Vagina (tissue), 2 donors: ENCODE measurements at regions not wholly inside any gene's neighbourhood (a gene's known extent, or its start where the extent isn't known, plus 50 kb on each side); places are given as distances from the start of the nearest gene placed in this dataset.

ENCODE experiments used
- DNase-seq, 2 donors: peaks; one replicate each; pipeline ENCODE4 v3.0.0-alpha.2; 2017; ENCODE audit errors: extremely low spot score in 2 of 2
- H3K27ac ChIP-seq: fragments of 200-600 bp; sonication (generic); one replicate; pipeline ENCODE4 v1.5.1; 2019
- H3K27me3 ChIP-seq: fragments of 200-600 bp; sonication (generic); one replicate; pipeline ENCODE4 v1.5.1; 2019
- H3K36me3 ChIP-seq, 2 donors: fragments of 200-600 bp; sonication (generic); one replicate each; pipeline ENCODE4 v1.5.1; 2017 to 2019
- H3K4me1 ChIP-seq: fragments of 200-600 bp; sonication (generic); one replicate; pipeline ENCODE4 v1.5.1; 2019
- H3K4me3 ChIP-seq, 2 donors: fragments of 200-600 bp; sonication (generic); 1 replicate in 1 of 2; 2 replicates in 1 of 2; pipeline ENCODE4 v1.5.1; 2016 to 2019
- H3K9me3 ChIP-seq: fragments of 200-600 bp; sonication (generic); one replicate; pipeline ENCODE4 v1.5.1; 2019
- CTCF ChIP-seq, 3 experiments: fragments of 450-650 bp in 2 of 3; fragments of 200-600 bp in 1 of 3; sonication (generic) in 1 of 3; IDR thresholded peaks; one replicate each; pipeline ENCODE4 v1.5.1; 2017 to 2019; ENCODE audit warnings: antibody characterized with exemption in 3 of 3, mild to moderate bottlenecking in 2 of 3, moderate library complexity in 2 of 3
- POLR2A ChIP-seq, 2 donors: fragments of 450-650 bp; IDR thresholded peaks; one replicate each; pipeline ENCODE4 v1.6.1; 2017; ENCODE audit warnings: antibody characterized with exemption in 2 of 2, mild to moderate bottlenecking in 2 of 2, moderate library complexity in 2 of 2
- POLR2AphosphoS5 ChIP-seq, 2 donors: sonication (generic); formaldehyde crosslinking; IDR thresholded peaks; one replicate each; pipeline ENCODE4 v1.9.0; 2017; ENCODE audit warnings: antibody characterized with exemption in 2 of 2, mild to moderate bottlenecking in 2 of 2, low read depth in 1 of 2; ENCODE audit not compliant: insufficient read depth in 1 of 2
- intact Hi-C: fragments of 100-400 bp; cut with DNase I; formaldehyde crosslinking; loops from one replicate; pipeline ENCODE4 v1.15.1; 2023

DNA sequence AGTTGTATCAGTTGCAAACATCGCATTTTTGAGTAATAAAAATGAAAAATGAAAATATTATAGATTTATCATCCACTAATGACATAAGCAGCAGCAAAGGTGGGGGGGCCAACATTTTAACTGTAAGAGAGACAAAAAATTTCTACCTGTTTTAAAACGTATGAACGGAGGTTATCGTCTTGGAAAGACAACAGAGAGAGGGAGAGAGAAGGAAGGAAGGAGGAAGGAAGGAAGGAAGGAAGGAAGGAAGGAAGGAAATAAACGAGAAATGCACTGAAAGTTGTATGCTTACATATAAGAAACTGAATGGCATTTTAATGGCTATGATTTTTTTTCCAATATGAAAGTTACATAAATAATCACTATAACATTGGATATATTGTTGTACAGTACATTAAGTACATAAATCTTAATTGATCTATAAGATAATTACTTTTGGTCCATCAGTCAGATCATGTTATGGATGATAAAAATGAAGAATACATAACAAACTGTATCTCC lies 862.8 kb upstream of the SLITRK1 start:
- H3K4me1 ChIP-seq = no peaks in the 10 kb centered on the region
- DNase-seq = no peak
- H3K27me3 ChIP-seq = no peaks in the 10 kb centered on the region
- H3K36me3 ChIP-seq = no peaks in the 10 kb centered on the region
- TF ChIP-seq CTCF (IDR thresholded peaks at IDR 0.05) (no peak), POLR2AphosphoS5 (IDR thresholded peaks at IDR 0.05; ENCODE audit: insufficient read depth in 1 of 2, low read depth in 1 of 2) (no peak), POLR2A (IDR thresholded peaks at IDR 0.05) (no peak)
- no peak overlapping the region for H3K4me3 ChIP-seq
- H3K27ac ChIP-seq = no peak overlapping the region
- intact Hi-C loops = no loop called here
- H3K9me3 ChIP-seq = no peaks in the 10 kb centered on the region

DNA sequence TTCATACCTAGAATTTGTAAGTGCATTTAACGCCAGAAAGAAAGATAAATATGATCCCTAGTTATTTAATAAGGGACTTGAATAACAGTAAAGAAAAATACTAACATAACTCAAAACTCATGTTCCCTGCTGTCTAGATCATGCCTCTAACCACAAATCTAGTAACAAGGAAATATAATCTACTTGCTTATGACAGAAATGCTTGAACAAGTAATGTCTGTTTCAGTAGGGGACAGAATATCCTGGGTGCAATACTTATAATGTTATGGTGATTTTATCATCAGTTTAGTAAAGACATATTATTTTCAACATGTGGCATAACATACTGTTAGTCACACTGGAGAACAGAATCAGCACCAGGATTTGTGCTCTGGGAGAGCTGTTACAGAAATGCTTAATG lies 861.9 kb upstream of the SLITRK1 start:
- no peak for DNase-seq
- Histone ChIP-seq H3K36me3 (no peaks in the 10 kb centered on the region), H3K4me3 (no peak overlapping the region), H3K4me1 (no peaks in the 10 kb centered on the region), H3K27ac (no peak overlapping the region), H3K27me3 (no peaks in the 10 kb centered on the region), H3K9me3 (no peaks in the 10 kb centered on the region)
- TF ChIP-seq POLR2A (IDR thresholded peaks at IDR 0.05) = no peak
- TF ChIP-seq POLR2AphosphoS5 (IDR thresholded peaks at IDR 0.05; ENCODE audit: insufficient read depth in 1 of 2, low read depth in 1 of 2) = no peak
- TF ChIP-seq CTCF (IDR thresholded peaks at IDR 0.05) = no peak
- intact Hi-C loops = no loop called here

DNA sequence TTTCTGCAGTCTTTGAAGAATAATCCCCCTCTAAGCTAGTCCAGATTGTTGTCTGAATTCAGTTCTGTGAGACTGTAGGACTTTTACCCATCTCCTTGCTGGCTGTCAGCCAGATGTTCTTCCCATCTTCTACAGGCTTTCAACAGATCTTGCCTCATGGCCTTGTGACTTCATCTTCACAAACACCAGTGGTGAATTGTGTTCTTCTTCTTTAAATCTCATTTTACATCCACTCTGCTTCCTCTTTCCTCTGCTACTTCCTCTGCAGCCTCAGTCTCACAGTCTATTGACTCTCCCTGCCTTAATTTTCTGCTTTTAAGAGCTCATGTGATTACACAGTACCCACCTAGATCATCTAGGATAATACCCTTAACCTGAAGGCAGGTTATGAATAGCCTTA lies 859.0 kb upstream of the SLITRK1 start:
- no peak for DNase-seq
- H3K9me3 ChIP-seq = no peaks in the 10 kb centered on the region
- H3K27ac ChIP-seq = no peak overlapping the region
- intact Hi-C loops = no loop called here
- no peaks in the 10 kb centered on the region for H3K4me1 ChIP-seq
- no peak overlapping the region for H3K4me3 ChIP-seq
- H3K27me3 ChIP-seq = no peaks in the 10 kb centered on the region
- TF ChIP-seq POLR2AphosphoS5 (IDR thresholded peaks at IDR 0.05; ENCODE audit: insufficient read depth in 1 of 2, low read depth in 1 of 2) = no peak
- TF ChIP-seq CTCF (IDR thresholded peaks at IDR 0.05) = no peak
- no peaks in the 10 kb centered on the region for H3K36me3 ChIP-seq

DNA sequence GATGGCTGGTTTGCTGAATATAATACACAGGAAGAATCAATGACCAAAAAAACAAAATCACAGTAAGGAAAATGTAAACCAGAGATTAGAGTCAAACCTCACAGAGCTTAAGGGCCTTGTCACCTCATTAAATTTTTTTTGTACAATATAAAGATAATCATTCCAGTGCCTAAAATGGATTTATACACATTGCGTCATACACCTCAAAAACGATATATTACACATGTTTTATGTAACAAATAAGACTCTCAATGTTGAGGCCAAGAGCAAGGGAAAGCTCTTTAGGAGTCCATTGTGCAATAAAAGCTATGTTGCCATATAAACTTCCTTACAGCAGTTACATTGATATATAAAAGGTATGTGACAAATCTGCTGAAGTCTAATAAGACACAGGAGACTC lies 856.7 kb upstream of the SLITRK1 start:
- no peak for TF ChIP-seq POLR2A (IDR thresholded peaks at IDR 0.05)
- TF ChIP-seq POLR2AphosphoS5 (IDR thresholded peaks at IDR 0.05; ENCODE audit: insufficient read depth in 1 of 2, low read depth in 1 of 2) = no peak
- no peak for TF ChIP-seq CTCF (IDR thresholded peaks at IDR 0.05)
- no peaks in the 10 kb centered on the region for H3K4me1 ChIP-seq
- no peak for DNase-seq
- no peaks in the 10 kb centered on the region for H3K27me3 ChIP-seq
- H3K27ac ChIP-seq = no peak overlapping the region
- H3K9me3 ChIP-seq = no peaks in the 10 kb centered on the region
- intact Hi-C loops = no loop called here
- no peaks in the 10 kb centered on the region for H3K36me3 ChIP-seq
- H3K4me3 ChIP-seq = no peak overlapping the region

DNA sequence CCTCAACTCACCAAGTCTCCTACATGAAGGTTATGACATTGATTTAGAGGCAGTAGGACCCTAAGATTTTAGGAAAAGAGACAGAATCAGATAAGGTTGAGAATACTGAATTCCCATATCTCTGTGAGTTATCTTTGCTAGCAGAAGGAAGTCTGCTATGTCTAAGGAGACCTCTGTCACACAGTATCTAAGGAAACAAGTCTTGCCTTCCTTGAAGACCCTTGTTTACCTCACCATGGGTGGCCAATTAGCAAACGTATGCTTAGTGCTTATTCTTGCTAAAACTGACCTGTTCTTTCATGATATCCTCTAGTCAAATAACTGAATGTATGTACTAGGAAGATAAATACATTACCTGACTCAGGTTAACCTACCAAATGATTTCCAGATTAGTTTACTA lies 855.4 kb upstream of the SLITRK1 start:
- no peak overlapping the region for H3K27ac ChIP-seq
- TF ChIP-seq POLR2A (IDR thresholded peaks at IDR 0.05) = no peak
- TF ChIP-seq CTCF (IDR thresholded peaks at IDR 0.05) = no peak
- TF ChIP-seq POLR2AphosphoS5 (IDR thresholded peaks at IDR 0.05; ENCODE audit: insufficient read depth in 1 of 2, low read depth in 1 of 2) = no peak
- no peaks in the 10 kb centered on the region for H3K27me3 ChIP-seq
- H3K4me1 ChIP-seq = no peaks in the 10 kb centered on the region
- no peak for DNase-seq
- no peak overlapping the region for H3K4me3 ChIP-seq
- H3K9me3 ChIP-seq = no peaks in the 10 kb centered on the region
- H3K36me3 ChIP-seq = no peaks in the 10 kb centered on the region
- intact Hi-C loops = no loop called here
